Germinal center (tissue), 1 donor: ENCODE measurements at regions not wholly inside any gene's neighbourhood (a gene's known extent, or its start where the extent isn't known, plus 50 kb on each side); places are given as distances from the start of the nearest gene placed in this dataset.

ENCODE experiments used
- DNase-seq: peaks from one replicate; pipeline ENCODE4 v3.0.0; 2012; ENCODE audit warnings: mixed read lengths, low spot score

GRCh38 chr5:68352166-68352565 is 136.6 kb downstream of the PIK3R1 start:
- DNase-seq = no peak

GRCh38 chr5:68353605-68354004 is 138.0 kb downstream of the PIK3R1 start:
- no peak for DNase-seq

DNA sequence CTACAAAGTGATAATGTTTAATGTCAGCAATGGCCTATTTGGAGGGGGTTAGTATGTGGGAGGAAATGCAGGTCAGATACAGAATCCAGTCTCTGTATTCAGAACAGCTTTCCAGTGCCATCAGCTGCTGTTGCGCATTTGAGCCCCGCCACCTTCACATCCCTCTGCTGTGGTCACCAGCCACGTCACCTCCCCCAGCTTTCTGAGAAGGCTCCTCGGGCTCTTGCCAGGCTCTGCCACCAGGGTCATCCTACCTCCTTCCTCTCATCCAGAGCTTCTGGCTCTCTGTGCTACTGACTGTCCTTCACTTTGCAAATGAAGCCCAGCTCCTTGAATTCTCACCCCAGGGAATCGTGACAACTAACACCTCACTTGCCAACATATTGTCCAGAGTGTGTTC is 138.8 kb downstream of the PIK3R1 start:
- no peak for DNase-seq

GRCh38 chr5:68356216-68356615 is 140.7 kb downstream of the PIK3R1 start:
- no peak for DNase-seq

- DNase-seq = no peak
Measured at GRCh38 chr5:68356623-68357022, 141.1 kb downstream of the PIK3R1 start.

DNA sequence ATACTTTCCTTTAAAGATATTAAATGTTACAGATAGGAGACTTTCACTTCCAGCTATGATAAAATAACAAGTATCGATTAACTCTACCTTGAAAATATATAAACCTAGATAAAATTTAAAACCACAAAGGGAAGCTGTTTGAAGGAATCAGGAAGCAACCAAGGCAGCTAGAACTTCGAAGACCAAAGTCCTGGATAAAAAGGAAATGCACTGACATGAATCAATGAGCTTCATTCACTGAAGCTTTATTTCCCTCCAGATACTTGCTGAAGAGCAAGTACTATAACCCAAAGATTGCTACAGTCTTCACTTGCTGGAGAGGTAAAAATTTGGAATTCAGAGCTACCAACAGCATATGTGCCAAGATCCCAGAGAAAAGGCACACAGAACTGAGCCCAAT is 144.1 kb downstream of the PIK3R1 start:
- no peak for DNase-seq

GRCh38 chr5:68362331-68362730 is 146.8 kb downstream of the PIK3R1 start:
- DNase-seq = no peak

DNA sequence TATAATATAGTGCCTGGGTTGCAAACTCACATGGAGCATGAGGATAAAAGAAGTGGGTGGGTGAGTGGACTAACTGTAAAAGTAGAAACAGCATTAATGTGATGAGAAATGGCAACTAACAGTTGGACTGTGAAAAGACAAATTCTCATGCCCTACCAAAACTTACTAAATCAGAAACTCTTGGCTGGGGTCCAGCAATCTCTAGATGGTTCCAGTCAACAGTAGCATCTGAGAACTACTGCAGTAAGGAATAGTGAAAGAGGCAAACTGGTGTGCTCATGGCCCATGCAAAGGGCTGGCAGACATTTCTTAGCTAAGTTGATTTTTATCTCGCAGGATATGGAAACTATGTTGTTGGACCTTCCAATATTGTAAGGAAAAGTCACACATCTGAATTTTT is 150.3 kb downstream of the PIK3R1 start:
- no peak for DNase-seq

GRCh38 chr5:68367287-68367686 is 151.7 kb downstream of the PIK3R1 start:
- no peak for DNase-seq

DNA sequence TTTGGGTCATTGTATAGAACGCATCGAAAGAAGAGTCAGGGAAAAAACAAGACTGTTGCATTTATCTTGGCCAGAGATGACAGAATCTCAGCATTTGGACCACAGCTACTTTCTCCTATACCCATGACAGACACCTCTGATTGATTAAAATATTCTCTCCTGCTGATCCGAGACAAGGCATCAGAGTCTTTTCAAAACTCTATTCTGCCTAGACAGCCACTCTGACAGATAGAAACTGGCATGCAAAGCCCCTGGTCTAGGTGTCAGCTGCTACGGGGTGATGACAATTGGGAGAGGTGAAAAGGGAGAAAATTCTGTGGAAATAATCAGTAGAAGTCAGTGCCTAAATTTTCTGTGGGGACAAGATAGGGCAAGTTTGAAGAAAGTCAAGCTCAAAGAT is 152.2 kb downstream of the PIK3R1 start:
- no peak for DNase-seq

DNA sequence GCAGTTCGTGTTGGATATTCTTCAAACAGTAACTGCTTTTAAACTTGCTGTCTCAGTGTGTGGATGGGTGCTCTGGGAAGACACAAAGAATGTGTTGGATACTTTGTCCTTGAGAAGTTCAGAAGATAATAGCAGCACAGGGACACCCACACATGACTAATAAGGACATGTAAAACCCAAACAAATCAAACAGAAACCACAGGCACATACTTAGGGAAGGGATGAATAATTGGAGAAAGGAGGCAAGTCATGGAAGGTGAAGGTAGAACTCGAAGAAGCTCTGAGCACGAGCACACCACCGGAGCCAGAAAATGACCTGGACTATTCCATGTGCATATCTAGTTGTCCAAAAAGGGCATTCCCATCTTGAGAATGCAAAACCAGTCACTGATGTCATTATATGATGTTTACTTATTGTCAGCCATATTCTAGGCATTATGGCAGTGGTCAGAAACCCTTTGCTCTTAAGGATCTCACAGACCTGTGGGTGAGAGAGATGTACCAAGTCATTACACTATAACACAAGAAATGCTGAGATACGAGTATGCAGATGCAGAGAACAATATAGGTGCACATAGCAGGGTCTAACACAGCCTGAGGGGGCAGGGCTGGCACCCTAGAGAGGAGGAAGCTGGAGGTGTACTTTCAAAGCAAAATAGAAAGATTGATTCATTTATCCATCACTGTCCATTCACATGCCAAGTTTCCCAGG is 152.9 kb downstream of the PIK3R1 start:
- no peak for DNase-seq

DNA sequence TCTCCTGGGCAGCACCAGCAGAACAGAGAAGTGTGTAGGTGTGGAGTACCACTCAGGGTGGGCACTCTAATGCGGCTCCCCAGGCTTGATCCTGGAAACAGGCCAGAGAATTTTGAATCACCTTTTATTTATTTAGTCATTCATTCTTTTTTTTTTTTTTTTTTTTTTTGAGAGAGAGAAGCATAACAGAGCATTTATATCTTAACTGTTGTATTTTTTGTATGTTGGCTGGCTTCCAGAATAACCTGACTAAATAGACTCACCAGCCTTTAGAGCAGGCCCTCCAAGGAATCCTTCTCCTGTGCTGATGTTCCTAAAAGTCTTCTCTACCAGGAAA is 153.4 kb downstream of the PIK3R1 start:
- DNase-seq = no peak

DNA sequence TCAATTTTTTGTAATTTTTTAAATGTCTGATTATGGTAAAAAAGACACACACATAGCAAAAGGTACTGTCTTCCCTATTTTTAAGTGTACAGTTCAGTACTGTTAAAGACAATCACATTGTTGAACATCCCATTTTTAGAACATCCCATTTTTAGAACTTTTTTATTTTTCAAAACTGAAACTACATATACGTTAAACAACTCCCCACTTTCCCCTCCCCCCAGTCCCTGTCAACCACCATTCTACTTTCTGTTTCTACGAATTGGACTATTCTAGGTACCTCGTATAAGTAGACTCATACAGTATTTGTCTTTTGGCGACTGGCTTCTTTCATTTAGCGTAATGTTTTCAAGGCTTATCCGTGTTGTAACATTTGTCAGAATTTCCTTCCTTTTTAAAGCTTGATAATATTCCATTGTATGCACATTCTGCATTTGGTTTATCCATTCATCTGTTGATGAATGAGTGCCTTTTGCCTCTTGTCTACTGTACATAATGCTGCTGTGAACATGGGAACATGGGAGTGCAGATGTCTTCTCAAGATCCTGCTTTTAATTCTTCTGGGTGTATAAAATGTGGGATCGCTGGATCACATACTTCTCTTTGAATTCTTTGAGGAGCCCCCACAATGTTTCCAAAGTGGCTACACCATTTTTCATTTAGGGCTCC is 154.0 kb downstream of the PIK3R1 start:
- peak; percentile 9 for DNase-seq

DNA sequence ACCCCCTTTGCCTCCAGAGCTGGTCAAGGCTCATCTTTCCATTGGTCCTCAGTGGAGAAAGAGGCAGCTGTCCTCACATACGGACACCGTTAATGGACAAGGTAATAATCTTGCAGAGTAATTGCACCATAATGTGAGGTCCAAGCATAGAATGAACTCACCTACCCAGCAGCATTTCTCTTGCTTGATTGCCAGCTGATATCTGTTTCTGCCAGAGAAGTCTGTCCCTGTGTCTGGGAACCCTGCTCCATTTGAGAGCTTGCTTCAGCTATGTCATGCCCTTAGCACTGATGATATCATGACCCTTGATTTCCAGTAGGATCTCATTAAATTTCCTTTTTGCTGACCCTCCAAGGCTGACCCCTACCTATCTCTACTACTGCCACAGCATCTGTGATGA is 154.6 kb downstream of the PIK3R1 start:
- DNase-seq = no peak

DNA sequence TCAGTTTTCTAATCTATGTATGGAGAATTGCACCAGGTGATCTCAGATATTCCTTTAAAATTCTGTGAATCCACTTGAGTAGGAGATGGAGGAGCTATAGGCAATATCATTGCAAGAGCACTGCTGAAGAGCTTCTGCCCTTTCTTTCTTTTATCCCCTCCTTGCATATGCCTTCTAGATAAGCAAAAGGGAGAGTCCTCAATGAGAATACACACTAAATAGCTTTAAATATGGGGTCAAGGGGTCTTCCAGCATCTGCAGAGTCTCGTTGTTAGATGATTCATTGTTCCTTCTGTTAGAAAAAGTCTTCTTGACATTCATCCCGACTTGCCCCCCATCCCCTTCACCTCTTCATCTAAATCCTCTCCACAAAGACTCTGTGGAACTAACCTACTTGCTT is 156.1 kb downstream of the PIK3R1 start:
- no peak for DNase-seq

GRCh38 chr5:68372161-68372560 is 156.6 kb downstream of the PIK3R1 start:
- DNase-seq = no peak

DNA sequence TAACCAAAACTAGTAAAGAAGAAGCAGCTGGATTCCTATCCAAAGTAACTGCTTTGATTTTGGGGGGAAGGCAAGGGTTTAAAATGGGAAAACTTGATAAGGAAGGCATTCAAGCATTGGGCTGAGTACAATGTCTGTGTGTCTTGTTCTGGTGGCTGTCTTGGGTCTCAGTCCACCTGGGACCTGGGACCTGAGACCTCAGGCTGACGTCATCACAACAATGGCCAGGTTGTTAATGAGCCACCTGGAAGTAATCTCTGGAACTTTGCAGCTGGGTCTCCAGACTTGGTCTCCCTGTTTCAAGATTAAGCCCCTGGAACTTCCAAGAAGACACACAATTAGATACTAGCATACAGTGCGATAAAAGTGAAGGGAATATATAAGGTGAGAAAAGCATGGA is 157.5 kb downstream of the PIK3R1 start:
- no peak for DNase-seq

DNA sequence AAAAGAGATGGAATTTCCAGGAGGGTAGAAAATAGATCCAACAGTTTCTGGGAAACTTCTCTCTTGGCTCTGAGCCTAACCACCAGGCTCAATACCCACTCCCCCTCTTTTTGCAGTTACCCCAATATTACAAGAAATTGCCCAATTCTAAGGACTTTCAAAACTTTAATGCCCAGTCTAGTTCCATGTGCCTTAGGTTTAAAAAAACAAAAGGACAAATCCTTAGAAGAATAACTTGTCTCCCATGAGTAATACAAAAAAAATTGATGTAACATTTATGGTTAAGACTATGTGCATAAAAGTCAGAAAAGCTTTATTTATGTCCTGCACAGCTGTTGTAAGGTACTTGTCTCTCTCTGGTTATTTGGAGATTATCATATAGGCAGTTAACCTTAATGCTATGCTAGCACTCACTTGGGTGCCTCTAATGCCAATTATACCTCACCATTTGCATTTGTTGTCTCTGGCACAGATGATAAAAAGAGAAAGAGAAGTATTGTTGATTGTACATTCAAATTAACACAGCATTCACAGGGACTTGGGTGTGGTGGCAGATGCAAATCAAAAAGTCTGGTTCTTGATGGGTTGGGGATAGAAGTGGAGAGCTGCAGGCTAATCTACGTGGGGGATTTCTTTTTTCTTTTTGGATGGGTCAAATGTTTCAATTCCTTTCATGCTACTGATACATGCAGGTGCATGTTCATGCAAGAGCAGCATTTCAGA is 159.4 kb downstream of the PIK3R1 start:
- peak; percentile 59 for DNase-seq

- peak; percentile 16 for DNase-seq
Measured at GRCh38 chr5:68375540-68375939, 160.0 kb downstream of the PIK3R1 start.

- no peak for DNase-seq
Measured at GRCh38 chr5:68376935-68377334, 161.4 kb downstream of the PIK3R1 start.

GRCh38 chr5:68377733-68378132 is 162.2 kb downstream of the PIK3R1 start:
- no peak for DNase-seq

- no peak for DNase-seq
Measured at GRCh38 chr5:68378204-68378820, 162.8 kb downstream of the PIK3R1 start.
